ENCODE measurements at regions not wholly inside any gene's neighbourhood (a gene's known extent, or its start where the extent isn't known, plus 50 kb on each side); places are given as distances from the start of the nearest gene placed in this dataset.

DNA sequence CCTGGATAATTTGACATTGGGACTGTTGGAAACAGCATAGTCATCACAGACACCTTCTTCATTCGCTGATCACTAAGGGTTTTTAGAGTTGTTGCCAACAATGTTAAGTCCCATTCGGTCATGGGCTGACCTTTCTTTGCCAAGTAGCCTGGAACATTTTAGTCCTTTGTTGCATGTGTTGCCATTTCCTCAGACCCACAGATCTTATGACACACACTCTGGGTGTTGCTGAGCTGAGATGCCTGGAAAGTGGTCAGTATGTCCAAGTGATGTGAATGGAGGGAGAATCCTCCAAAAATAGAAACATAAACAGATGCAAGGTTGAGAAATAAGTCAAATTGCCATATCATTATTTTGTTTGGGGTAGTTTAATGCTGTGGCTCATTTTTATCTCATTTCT lies 61.5 kb upstream of the GJA5 start:
- TF ChIP-seq EGR1 (IDR thresholded peaks at IDR 0.05) (no peak), FOXM1 (IDR thresholded peaks at IDR 0.05; ENCODE audit: borderline replicate concordance, low read depth) (no peak), ZBTB7A (IDR thresholded peaks at IDR 0.05; ENCODE audit: low read depth) (no peak), MAX (IDR thresholded peaks at IDR 0.05) (no peak), RAD21 (IDR thresholded peaks at IDR 0.05; ENCODE audit: low read depth) (no peak), CEBPB (IDR thresholded peaks at IDR 0.05) (no peak), CREB1 (IDR thresholded peaks at IDR 0.05; ENCODE audit: low read depth) (no peak), EP300 (IDR thresholded peaks at IDR 0.05; ENCODE audit: borderline replicate concordance) (no peak), REST (IDR thresholded peaks at IDR 0.05; ENCODE audit: low read depth) (no peak), TEAD4 (IDR thresholded peaks at IDR 0.05) (no peak), TCF12 (IDR thresholded peaks at IDR 0.05; ENCODE audit: low read depth) (no peak), TAF1 (IDR thresholded peaks at IDR 0.05; ENCODE audit: low read depth) (no peak)
- TF ChIP-seq, protein P1, sequence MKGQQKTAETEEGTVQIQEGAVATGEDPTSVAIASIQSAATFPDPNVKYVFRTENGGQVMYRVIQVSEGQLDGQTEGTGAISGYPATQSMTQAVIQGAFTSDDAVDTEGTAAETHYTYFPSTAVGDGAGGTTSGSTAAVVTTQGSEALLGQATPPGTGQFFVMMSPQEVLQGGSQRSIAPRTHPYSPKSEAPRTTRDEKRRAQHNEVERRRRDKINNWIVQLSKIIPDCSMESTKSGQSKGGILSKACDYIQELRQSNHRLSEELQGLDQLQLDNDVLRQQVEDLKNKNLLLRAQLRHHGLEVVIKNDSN (IDR thresholded peaks at IDR 0.05): no peak

DNA sequence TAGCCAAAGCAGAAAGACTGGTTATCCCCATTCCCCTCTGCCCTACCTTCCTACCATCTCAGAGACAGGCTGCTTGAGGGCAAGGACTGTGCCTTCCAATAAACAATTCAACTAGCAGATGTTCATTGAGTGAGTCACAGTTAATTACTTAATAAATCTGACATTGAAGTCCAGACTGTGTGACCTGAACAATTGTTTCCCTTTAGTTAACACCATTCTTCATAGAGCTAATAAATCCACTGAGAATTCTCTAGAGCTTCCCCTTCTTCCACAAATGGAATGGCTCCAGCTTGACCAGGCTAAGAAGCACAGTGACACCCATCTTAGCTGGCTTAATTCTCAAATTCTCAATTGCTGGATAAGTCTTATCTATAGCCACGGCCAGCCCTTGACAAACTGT lies 61.9 kb upstream of the GJA5 start:
- TF ChIP-seq MAX (IDR thresholded peaks at IDR 0.05): no peak
- peak; percentile 45; the same call in 1 of the 2 replicates for TF ChIP-seq EP300 (IDR thresholded peaks at IDR 0.05; ENCODE audit: borderline replicate concordance)

GRCh38 chr1:147824001-147824400 lies 63.6 kb upstream of the GJA5 start:
- TF ChIP-seq TCF12 (IDR thresholded peaks at IDR 0.05; ENCODE audit: low read depth) (no peak), RAD21 (IDR thresholded peaks at IDR 0.05; ENCODE audit: low read depth) (no peak)

DNA sequence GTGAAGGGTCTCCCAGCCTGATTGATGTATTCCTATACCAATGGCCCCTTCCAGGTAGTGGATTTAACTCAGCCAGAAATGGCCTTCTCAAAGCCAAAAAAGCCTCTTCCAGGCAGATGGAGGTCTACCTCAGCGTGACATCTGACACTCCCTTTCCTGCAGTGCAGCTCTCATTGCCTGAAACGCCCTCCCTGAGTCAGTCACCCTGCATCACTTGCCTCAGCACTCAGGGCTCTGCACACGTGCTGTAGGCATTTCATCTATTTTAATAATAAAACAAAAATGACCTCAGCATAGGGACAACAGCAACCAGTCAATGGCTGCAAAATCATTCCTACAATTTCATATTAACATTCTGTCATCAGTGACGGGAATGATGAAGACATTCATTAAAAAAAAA lies 64.4 kb upstream of the GJA5 start:
- no peak for TF ChIP-seq REST (IDR thresholded peaks at IDR 0.05; ENCODE audit: low read depth)
- TF ChIP-seq MAX (IDR thresholded peaks at IDR 0.05): no peak
- no peak for TF ChIP-seq EGR1 (IDR thresholded peaks at IDR 0.05)
- TF ChIP-seq TEAD4 (IDR thresholded peaks at IDR 0.05): no peak
- no peak for TF ChIP-seq EP300 (IDR thresholded peaks at IDR 0.05; ENCODE audit: borderline replicate concordance)
- no peak for TF ChIP-seq NFIC (IDR thresholded peaks at IDR 0.05)
- no peak for TF ChIP-seq TCF12 (IDR thresholded peaks at IDR 0.05; ENCODE audit: low read depth)
- no peak for TF ChIP-seq RAD21 (IDR thresholded peaks at IDR 0.05; ENCODE audit: low read depth)
- TF ChIP-seq ZBTB7A (IDR thresholded peaks at IDR 0.05; ENCODE audit: low read depth): no peak
- no peak for TF ChIP-seq CREB1 (IDR thresholded peaks at IDR 0.05; ENCODE audit: low read depth)
- TF ChIP-seq YY1 (IDR thresholded peaks at IDR 0.05; ENCODE audit: low read depth): no peak
- no peak for TF ChIP-seq TAF1 (IDR thresholded peaks at IDR 0.05; ENCODE audit: low read depth)
- no peak for TF ChIP-seq CEBPB (IDR thresholded peaks at IDR 0.05)

GRCh38 chr1:147825586-147825985 lies 65.2 kb upstream of the GJA5 start:
- TF ChIP-seq RAD21 (IDR thresholded peaks at IDR 0.05; ENCODE audit: low read depth) (no peak), CEBPB (IDR thresholded peaks at IDR 0.05) (no peak), MAX (IDR thresholded peaks at IDR 0.05) (no peak)

DNA sequence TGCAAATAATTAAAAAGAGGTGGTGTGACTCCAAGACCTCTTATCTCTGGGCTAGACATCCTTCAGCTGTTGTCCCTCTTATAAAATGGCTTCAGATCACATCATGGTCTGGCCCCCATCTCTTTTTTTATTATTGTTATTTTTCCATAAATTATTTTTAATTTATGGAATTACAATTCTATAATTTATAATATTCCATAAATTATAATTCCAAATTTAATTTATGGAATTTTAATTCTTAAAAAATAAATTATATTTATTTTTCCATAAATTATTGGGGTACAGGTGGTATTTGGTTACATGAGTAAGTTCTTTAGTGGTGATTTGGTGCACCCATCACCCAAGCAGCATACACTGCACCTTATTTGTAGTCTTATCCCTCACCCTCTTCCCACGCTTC lies 65.9 kb upstream of the GJA5 start:
- TF ChIP-seq TAF1 (IDR thresholded peaks at IDR 0.05; ENCODE audit: low read depth) (no peak), EP300 (IDR thresholded peaks at IDR 0.05; ENCODE audit: borderline replicate concordance) (no peak), TEAD4 (IDR thresholded peaks at IDR 0.05) (no peak), RAD21 (IDR thresholded peaks at IDR 0.05; ENCODE audit: low read depth) (no peak), CEBPB (IDR thresholded peaks at IDR 0.05) (no peak), REST (IDR thresholded peaks at IDR 0.05; ENCODE audit: low read depth) (no peak), FOXM1 (IDR thresholded peaks at IDR 0.05; ENCODE audit: borderline replicate concordance, low read depth) (no peak), EGR1 (IDR thresholded peaks at IDR 0.05) (no peak), CREB1 (IDR thresholded peaks at IDR 0.05; ENCODE audit: low read depth) (no peak), ZBTB7A (IDR thresholded peaks at IDR 0.05; ENCODE audit: low read depth) (no peak), MAX (IDR thresholded peaks at IDR 0.05) (no peak), TCF12 (IDR thresholded peaks at IDR 0.05; ENCODE audit: low read depth) (no peak), YY1 (IDR thresholded peaks at IDR 0.05; ENCODE audit: low read depth) (no peak), NFIC (IDR thresholded peaks at IDR 0.05) (no peak)
- TF ChIP-seq, protein P1 (IDR thresholded peaks at IDR 0.05): no peak
